GM23338 (cell line): ENCODE measurements at regions not wholly inside any gene's neighbourhood (a gene's known extent, or its start where the extent isn't known, plus 50 kb on each side); places are given as distances from the start of the nearest gene placed in this dataset.

Source experiments
- ATAC-seq: fragments of 200-7000 bp; cut with Tn5 transposase; 3 replicates; pipeline ENCODE4 v1.9.1; 2020
- DNase-seq: peaks from one replicate; pipeline ENCODE4 v3.0.0-alpha.2; 2015; ENCODE audit warnings: low spot score
- H2AFZ ChIP-seq: fragments of 200-600 bp; sonication (generic); 2 replicates; pipeline ENCODE4 v1.8.0; 2016; ENCODE audit warnings: antibody characterized with exemption, mild to moderate bottlenecking, moderate library complexity
- H3F3A ChIP-seq: fragments of 200-600 bp; sonication (generic); replicated peaks from 2 replicates; pipeline ENCODE4 v1.8.0; 2017; ENCODE audit warnings: antibody characterized with exemption, mixed run types, low read depth
- H3K27ac ChIP-seq: fragments of 200-600 bp; sonication (generic); 2 replicates; pipeline ENCODE4 v1.6.1; 2016; ENCODE audit warnings: low read depth
- H3K27me3 ChIP-seq: fragments of 200-600 bp; sonication (generic); 2 replicates; pipeline ENCODE4 v1.8.0; 2016; ENCODE audit warnings: mild to moderate bottlenecking, mixed run types, moderate library complexity; ENCODE audit not compliant: insufficient read depth
- H3K36me3 ChIP-seq: fragments of 200-600 bp; sonication (generic); 2 replicates; pipeline ENCODE4 v1.8.0; 2016; ENCODE audit warnings: mild to moderate bottlenecking; ENCODE audit not compliant: insufficient read depth
- H3K4me1 ChIP-seq: fragments of 200-600 bp; sonication (generic); 2 replicates; pipeline ENCODE4 v1.8.0; 2016; ENCODE audit warnings: mild to moderate bottlenecking, moderate library complexity; ENCODE audit not compliant: insufficient read depth
- H3K4me2 ChIP-seq: fragments of 200-600 bp; sonication (generic); 2 replicates; pipeline ENCODE4 v1.7.1; 2017; ENCODE audit warnings: mixed run types
- H3K4me3 ChIP-seq: fragments of 200-600 bp; sonication (generic); 2 replicates; pipeline ENCODE4 v1.6.1; 2016; ENCODE audit warnings: mixed run types
- H3K79me2 ChIP-seq: fragments of 200-600 bp; sonication (generic); replicated peaks from 2 replicates; pipeline ENCODE4 v1.8.0; 2017; ENCODE audit warnings: mild to moderate bottlenecking; ENCODE audit not compliant: insufficient read depth
- H3K9me2 ChIP-seq: fragments of 200-600 bp; sonication (generic); 2 replicates; pipeline ENCODE4 v1.8.0; 2017; ENCODE audit not compliant: insufficient read depth
- H4K20me1 ChIP-seq: fragments of 200-600 bp; sonication (generic); replicated peaks from 2 replicates; pipeline ENCODE4 v1.8.0; 2017; ENCODE audit warnings: mild to moderate bottlenecking; ENCODE audit not compliant: insufficient read depth
- H3K27ac Mint-ChIP-seq: 2 replicates; pipeline ENCODE4 v1.8.0; 2020; ENCODE audit warnings: inconsistent platforms, mild to moderate bottlenecking, moderate library complexity, mixed read lengths
- H3K27me3 Mint-ChIP-seq: 3 replicates; pipeline ENCODE4 v1.8.0; 2022; ENCODE audit warnings: low read depth, mild to moderate bottlenecking, moderate library complexity, mixed read lengths, inconsistent platforms; ENCODE audit not compliant: insufficient read depth, poor library complexity
- H3K36me3 Mint-ChIP-seq: 3 replicates; pipeline ENCODE4 v1.8.0; 2021; ENCODE audit warnings: low read depth, mild to moderate bottlenecking, inconsistent platforms, moderate library complexity, mixed read lengths
- H3K4me1 Mint-ChIP-seq: 3 replicates; pipeline ENCODE4 v1.8.0; 2020; ENCODE audit warnings: mild to moderate bottlenecking, inconsistent platforms, mixed read lengths
- H3K4me3 Mint-ChIP-seq: 3 replicates; pipeline ENCODE4 v1.8.0; 2021; ENCODE audit warnings: moderate library complexity, mild to moderate bottlenecking, inconsistent platforms, mixed read lengths
- H3K9me3 Mint-ChIP-seq: 3 replicates; pipeline ENCODE4 v1.8.0; 2020; ENCODE audit warnings: moderate library complexity, mild to moderate bottlenecking, inconsistent platforms, mixed read lengths
- CREB1 ChIP-seq: fragments of 250-450 bp; sonication (Bioruptor Pico); IDR thresholded peaks from 2 replicates; pipeline ENCODE4 v1.5.0; 2020; ENCODE audit warnings: low read depth, mild to moderate bottlenecking, moderate library complexity
- EZH2 ChIP-seq: fragments of 200-600 bp; sonication (generic); IDR thresholded peaks from one replicate; pipeline ENCODE4 v1.8.0; 2017; ENCODE audit warnings: antibody characterized with exemption, mild to moderate bottlenecking, low read depth; ENCODE audit not compliant: unreplicated experiment
- EZH2phosphoT487 ChIP-seq: fragments of 200-600 bp; sonication (generic); IDR thresholded peaks from one replicate; pipeline ENCODE4 v1.8.1; 2018; ENCODE audit warnings: antibody characterized with exemption; ENCODE audit not compliant: unreplicated experiment
- JUNB ChIP-seq: IDR thresholded peaks from one replicate; pipeline ENCODE4 v1.6.1; 2016; ENCODE audit warnings: antibody characterized with exemption; ENCODE audit not compliant: unreplicated experiment
- NANOG ChIP-seq: IDR thresholded peaks from 2 replicates; pipeline ENCODE4 v1.6.1; 2016; ENCODE audit warnings: antibody characterized with exemption, borderline replicate concordance
- POLR2AphosphoS5 ChIP-seq: IDR thresholded peaks from 2 replicates; pipeline ENCODE4 v1.6.1; 2016; ENCODE audit warnings: antibody characterized with exemption, low read depth
- REST ChIP-seq: IDR thresholded peaks from one replicate; pipeline ENCODE4 v1.6.1; 2018; ENCODE audit warnings: antibody characterized with exemption; ENCODE audit not compliant: unreplicated experiment
- ZNF331 ChIP-seq: fragments of 250-450 bp; sonication (Bioruptor Pico); IDR thresholded peaks from 2 replicates; pipeline ENCODE4 v1.5.0; 2020; ENCODE audit warnings: low read depth, mild to moderate bottlenecking, moderate library complexity

- Histone ChIP-seq H3K4me3 (no peak overlapping the region), H3K27ac (no peak overlapping the region), H3K36me3 (peaks cover 14% of the 10 kb centered on the region; the same call in 1 of the 2 replicates), H3K4me2 (no peak overlapping the region), H3K27me3 (no peaks in the 10 kb centered on the region), H3K4me1 (peaks cover 7% of the 10 kb centered on the region), H3K79me2 (no peaks in the 10 kb centered on the region), H3K9me2 (peaks cover 7% of the 10 kb centered on the region; the same call in 1 of the 2 replicates), H4K20me1 (no peaks in the 10 kb centered on the region), H3F3A (no peaks in the 10 kb centered on the region), H2AFZ (no peak overlapping the region)
- TF ChIP-seq EZH2phosphoT487 (no peak), NANOG (no peak), JUNB (no peak), CREB1 (no peak), EZH2 (no peak), POLR2AphosphoS5 (no peak), REST (no peak)
- Mint-ChIP-seq H3K4me3 (no peak overlapping the region), H3K9me3 (peaks cover 53% of the 10 kb centered on the region), H3K27ac (no peak overlapping the region), H3K36me3 (peaks cover 68% of the 10 kb centered on the region), H3K4me1 (peaks cover 23% of the 10 kb centered on the region), H3K27me3 (no peaks in the 10 kb centered on the region)
- DNase-seq (no peak), ATAC-seq (no peak)
Observed at GRCh38 chr6:141470810-141471209, 661.9 kb upstream of the GJE1 start.

- H3K36me3 ChIP-seq, result peaks cover 14% of the 10 kb centered on the region; the same call in 1 of the 2 replicates
- H3K27ac ChIP-seq, result no peak overlapping the region
- no peak for TF ChIP-seq NANOG
- no peak for TF ChIP-seq CREB1
- no peak for TF ChIP-seq JUNB
- no peak for TF ChIP-seq POLR2AphosphoS5
- no peak for TF ChIP-seq ZNF331 (CRISPR knock-in tag)
- no peak for TF ChIP-seq EZH2phosphoT487
- TF ChIP-seq EZH2, result no peak
- H3K4me1 ChIP-seq, result peaks cover 7% of the 10 kb centered on the region
- H3K4me3 Mint-ChIP-seq, result no peak overlapping the region
- no peak overlapping the region for H3K4me2 ChIP-seq
- H3K36me3 Mint-ChIP-seq, result peaks cover 49% of the 10 kb centered on the region
- H3K27me3 Mint-ChIP-seq, result no peaks in the 10 kb centered on the region
- H3K4me1 Mint-ChIP-seq, result peaks cover 27% of the 10 kb centered on the region
- peaks cover 40% of the 10 kb centered on the region for H3K9me3 Mint-ChIP-seq
- DNase-seq, result no peak
- no peak overlapping the region for H2AFZ ChIP-seq
- ATAC-seq, result no peak
- no peak overlapping the region for H3K4me3 ChIP-seq
- H3K27ac Mint-ChIP-seq, result no peak overlapping the region
- H3F3A ChIP-seq, result no peaks in the 10 kb centered on the region
- no peaks in the 10 kb centered on the region for H3K79me2 ChIP-seq
- no peaks in the 10 kb centered on the region for H4K20me1 ChIP-seq
- H3K9me2 ChIP-seq, result peaks cover 7% of the 10 kb centered on the region; the same call in 1 of the 2 replicates
- H3K27me3 ChIP-seq, result no peaks in the 10 kb centered on the region
Observed at GRCh38 chr6:141467881-141468280, 664.8 kb upstream of the GJE1 start.
